Sigmoid colon (tissue), 6 donors: ENCODE measurements at regions not wholly inside any gene's neighbourhood (a gene's known extent, or its start where the extent isn't known, plus 50 kb on each side); places are given as distances from the start of the nearest gene placed in this dataset.

ENCODE experiments used
- DNase-seq: peaks from one replicate; pipeline ENCODE4 v3.0.0-alpha.2; 2019
- H3K27ac ChIP-seq, 4 donors: fragments of 200-600 bp; sonication (generic); one replicate each; pipeline ENCODE4 v1.5.1; 2016 to 2019; ENCODE audit warnings: mild to moderate bottlenecking in 1 of 4
- H3K27me3 ChIP-seq, 3 donors: fragments of 200-600 bp; sonication (generic); one replicate each; pipeline ENCODE4 v1.5.1; 2019; ENCODE audit warnings: mild to moderate bottlenecking in 1 of 3
- H3K36me3 ChIP-seq, 4 donors: fragments of 200-600 bp; sonication (generic); one replicate each; pipeline ENCODE4 v1.5.1; 2016 to 2019
- H3K4me1 ChIP-seq, 4 donors: fragments of 200-600 bp; sonication (generic); one replicate each; pipeline ENCODE4 v1.5.1; 2017 to 2019
- H3K4me3 ChIP-seq, 4 donors: fragments of 200-600 bp; sonication (generic); one replicate each; pipeline ENCODE4 v1.5.1; 2017 to 2019; ENCODE audit warnings: mild to moderate bottlenecking in 2 of 4, moderate library complexity in 1 of 4
- H3K9me3 ChIP-seq, 4 donors: fragments of 200-600 bp in 3 of 4; sonication (generic) in 3 of 4; one replicate each; pipeline versions ENCODE4 v1.5.1 to v1.6.1; 2013 to 2019
- CTCF ChIP-seq, 4 experiments: fragments of 450-650 bp in 3 of 4; fragments of 200-600 bp in 1 of 4; IDR thresholded peaks; one replicate each; pipeline ENCODE4 v1.5.1; 2016 to 2019; ENCODE audit warnings: antibody characterized with exemption in 4 of 4, mild to moderate bottlenecking in 3 of 4, moderate library complexity in 2 of 4
- EP300 ChIP-seq, 4 donors: sonication (generic); formaldehyde crosslinking; IDR thresholded peaks; one replicate each; pipeline ENCODE4 v1.6.1; 2017; ENCODE audit warnings: antibody characterized with exemption in 4 of 4
- POLR2A ChIP-seq, 2 donors: fragments of 450-650 bp; IDR thresholded peaks; one replicate each; pipeline ENCODE4 v1.6.1; 2016; ENCODE audit warnings: antibody characterized with exemption in 2 of 2, mild to moderate bottlenecking in 2 of 2, moderate library complexity in 2 of 2
- POLR2AphosphoS5 ChIP-seq, 4 donors: sonication (generic); formaldehyde crosslinking; IDR thresholded peaks; one replicate each; pipeline ENCODE4 v1.6.1; 2017; ENCODE audit warnings: antibody characterized with exemption in 4 of 4
- WGBS, 2 donors: extraction: QIAGEN DNeasy Blood & Tissue Kit; methylation state at CpG; one replicate each; pipeline ENCODE4 v1.1.7; 2013; 5-methylcytosine and 5-hydroxymethylcytosine counted together
- intact Hi-C: fragments of 100-400 bp; cut with DNase I; formaldehyde crosslinking; loops from one replicate; pipeline ENCODE4 v1.15.1; 2023
- donor health status: healthy with polysubstance abuse.
- donor health status: healthy.

GRCh38 chr11:95404370-95404769, 173.4 kb upstream of the SESN3 start:
- WGBS, 2 donors, result 73 to 77% methylated on average over 4 of the region's 4 CpGs
- no peak overlapping the region for H3K27ac ChIP-seq
- no peak for DNase-seq
- no peaks in the 10 kb centered on the region for H3K4me1 ChIP-seq
- intact Hi-C loops, result no loop called here
- no peak for TF ChIP-seq CTCF (IDR thresholded peaks at IDR 0.05)
- no peak for TF ChIP-seq EP300 (IDR thresholded peaks at IDR 0.05)
- TF ChIP-seq POLR2AphosphoS5 (IDR thresholded peaks at IDR 0.05), result no peak
- no peak for TF ChIP-seq POLR2A (IDR thresholded peaks at IDR 0.05)
- no peaks in the 10 kb centered on the region for H3K27me3 ChIP-seq
- H3K4me3 ChIP-seq, result no peak overlapping the region
- H3K9me3 ChIP-seq, result no peaks in the 10 kb centered on the region
- no peaks in the 10 kb centered on the region for H3K36me3 ChIP-seq

- Histone ChIP-seq H3K4me3 (no peak overlapping the region), H3K27me3 (no peaks in the 10 kb centered on the region), H3K4me1 (no peaks in the 10 kb centered on the region), H3K27ac (no peak overlapping the region), H3K36me3 (no peaks in the 10 kb centered on the region), H3K9me3 (peaks cover 0 to 5% (median 0%) of the 10 kb centered on the region in 4 donors)
- intact Hi-C loops, result no loop called here
- TF ChIP-seq CTCF (IDR thresholded peaks at IDR 0.05) (no peak), POLR2AphosphoS5 (IDR thresholded peaks at IDR 0.05) (no peak), POLR2A (IDR thresholded peaks at IDR 0.05) (no peak), EP300 (IDR thresholded peaks at IDR 0.05) (no peak)
- DNase-seq, result no peak
- 91 to 93% methylated on average over 3 of the region's 3 CpGs for WGBS, 2 donors
These were observed 167.6 kb upstream of the SESN3 start for GRCh38 chr11:95398437-95399112.

- WGBS, 2 donors, result 90 to 92% methylated on average over 1 of the region's 1 CpG
These were observed 161.6 kb upstream of the SESN3 start for GRCh38 chr11:95392644-95393043.

GRCh38 chr11:95389427-95389826, 158.4 kb upstream of the SESN3 start:
- no peaks in the 10 kb centered on the region for H3K27me3 ChIP-seq
- no peaks in the 10 kb centered on the region for H3K36me3 ChIP-seq
- H3K4me1 ChIP-seq, result no peaks in the 10 kb centered on the region
- no peak overlapping the region for H3K4me3 ChIP-seq
- TF ChIP-seq EP300 (IDR thresholded peaks at IDR 0.05), result no peak
- TF ChIP-seq POLR2AphosphoS5 (IDR thresholded peaks at IDR 0.05), result no peak
- no peak for TF ChIP-seq CTCF (IDR thresholded peaks at IDR 0.05)
- no peak for TF ChIP-seq POLR2A (IDR thresholded peaks at IDR 0.05)
- intact Hi-C loops, result no loop called here
- H3K27ac ChIP-seq, result no peak overlapping the region
- no peaks in the 10 kb centered on the region for H3K9me3 ChIP-seq
- no peak for DNase-seq
- 92 to 94% methylated on average over 1 of the region's 1 CpG for WGBS, 2 donors

More at GRCh38 chr11:95392644-95393043, 161.6 kb upstream of the SESN3 start:
- intact Hi-C loops, result no loop called here
- Histone ChIP-seq H3K4me1 (no peaks in the 10 kb centered on the region), H3K27ac (no peak overlapping the region), H3K36me3 (no peaks in the 10 kb centered on the region), H3K9me3 (peaks cover 0 to 5% (median 0%) of the 10 kb centered on the region in 4 donors), H3K27me3 (no peaks in the 10 kb centered on the region), H3K4me3 (no peak overlapping the region)
- TF ChIP-seq POLR2AphosphoS5 (IDR thresholded peaks at IDR 0.05) (no peak), EP300 (IDR thresholded peaks at IDR 0.05) (no peak), POLR2A (IDR thresholded peaks at IDR 0.05) (no peak), CTCF (IDR thresholded peaks at IDR 0.05) (no peak)
- no peak for DNase-seq

GRCh38 chr11:95388086-95388485, 157.1 kb upstream of the SESN3 start:
- Histone ChIP-seq H3K9me3 (no peaks in the 10 kb centered on the region), H3K36me3 (no peaks in the 10 kb centered on the region), H3K4me3 (no peak overlapping the region), H3K27me3 (no peaks in the 10 kb centered on the region), H3K4me1 (no peaks in the 10 kb centered on the region), H3K27ac (no peak overlapping the region)
- WGBS, 2 donors, result 87 to 89% methylated on average over 6 of the region's 6 CpGs
- no peak for DNase-seq
- TF ChIP-seq CTCF (IDR thresholded peaks at IDR 0.05), result no peak
- intact Hi-C loops, result no loop called here
